ENCODE measurements at regions not wholly inside any gene's neighbourhood (a gene's known extent, or its start where the extent isn't known, plus 50 kb on each side); places are given as distances from the start of the nearest gene placed in this dataset.

- no peak for DNase-seq
Measured at GRCh38 chr3:178258121-178258520, 278.1 kb upstream of the KCNMB2 start.

- no peak for DNase-seq
Measured at GRCh38 chr3:178259703-178260102, 276.5 kb upstream of the KCNMB2 start.

GRCh38 chr3:178260887-178261565 is 275.2 kb upstream of the KCNMB2 start:
- DNase-seq: no peak

- no peak for DNase-seq
Measured at GRCh38 chr3:178263236-178263916, 272.9 kb upstream of the KCNMB2 start.

- DNase-seq: no peak
Measured at GRCh38 chr3:178267158-178267844, 268.9 kb upstream of the KCNMB2 start.

GRCh38 chr3:178270838-178271237 is 265.4 kb upstream of the KCNMB2 start:
- DNase-seq: no peak

- DNase-seq: no peak
Measured at GRCh38 chr3:178271740-178272387, 264.4 kb upstream of the KCNMB2 start.

GRCh38 chr3:178272841-178273240 is 263.4 kb upstream of the KCNMB2 start:
- DNase-seq: no peak

- no peak for DNase-seq
Measured at GRCh38 chr3:178274711-178275110, 261.5 kb upstream of the KCNMB2 start.

- no peak for DNase-seq
Measured at GRCh38 chr3:178275311-178275710, 260.9 kb upstream of the KCNMB2 start.

GRCh38 chr3:178275793-178276192 is 260.4 kb upstream of the KCNMB2 start:
- DNase-seq: no peak

- DNase-seq: no peak
Measured at GRCh38 chr3:178277605-178278004, 258.6 kb upstream of the KCNMB2 start.

GRCh38 chr3:178283561-178283960 is 252.7 kb upstream of the KCNMB2 start:
- no peak for DNase-seq

GRCh38 chr3:178284181-178284580 is 252.1 kb upstream of the KCNMB2 start:
- no peak for DNase-seq

- DNase-seq: no peak
Measured at GRCh38 chr3:178288074-178288473, 248.2 kb upstream of the KCNMB2 start.

GRCh38 chr3:178289544-178290160 is 246.6 kb upstream of the KCNMB2 start:
- DNase-seq: no peak

GRCh38 chr3:178291574-178292370 is 244.5 kb upstream of the KCNMB2 start:
- no peak for DNase-seq

GRCh38 chr3:178295292-178295912 is 240.8 kb upstream of the KCNMB2 start:
- DNase-seq: no peak

- no peak for DNase-seq
Measured at GRCh38 chr3:178297199-178297598, 239.0 kb upstream of the KCNMB2 start.

- DNase-seq: no peak
Measured at GRCh38 chr3:178297740-178298139, 238.5 kb upstream of the KCNMB2 start.

GRCh38 chr3:178300441-178300959 is 235.7 kb upstream of the KCNMB2 start:
- no peak for DNase-seq

All from NCI-H1092 (cell line).